Right cardiac atrium (tissue), 5 donors: ENCODE measurements at regions not wholly inside any gene's neighbourhood (a gene's known extent, or its start where the extent isn't known, plus 50 kb on each side); places are given as distances from the start of the nearest gene placed in this dataset.
"Not testable (repeated sequence)": the region's sequence is repeated elsewhere in the genome, so short reads cannot be mapped to it uniquely, and the experiment has no call there.

ENCODE experiments used
- ATAC-seq, 2 donors: fragments of 200-7000 bp; cut with Tn5 transposase; one replicate each; pipeline versions ENCODE4 v1.8.0 to v1.9.1; 2020; ENCODE audit warnings: moderate library complexity in 2 of 2, mild to moderate bottlenecking in 1 of 2
- DNase-seq, 3 donors: peaks; one replicate each; pipeline ENCODE4 v3.0.0-alpha.2; 2020
- H3K27ac ChIP-seq: one replicate; pipeline ENCODE4 v1.5.1; 2013; ENCODE audit warnings: mild to moderate bottlenecking, low read length, control low read depth, moderate library complexity
- H3K27me3 ChIP-seq: one replicate; pipeline ENCODE4 v1.6.1; 2013; ENCODE audit not compliant: control insufficient read depth, insufficient read depth
- H3K4me1 ChIP-seq: one replicate; pipeline ENCODE4 v1.6.1; 2013; ENCODE audit warnings: low read length; ENCODE audit not compliant: control insufficient read depth, insufficient read depth
- H3K4me3 ChIP-seq: one replicate; pipeline ENCODE4 v1.5.1; 2013; ENCODE audit warnings: low read length, control low read depth
- H3K9me3 ChIP-seq: one replicate; pipeline ENCODE4 v1.6.1; 2013; ENCODE audit warnings: low read length; ENCODE audit not compliant: control insufficient read depth
- WGBS: extraction: QIAGEN DNeasy Blood & Tissue Kit; methylation state at CpG from one replicate; pipeline ENCODE4 v1.1.7; 2013; 5-methylcytosine and 5-hydroxymethylcytosine counted together
- intact Hi-C, 4 donors: fragments of 100-400 bp; cut with DNase I; formaldehyde crosslinking; loops; one replicate each; pipeline versions ENCODE4 v1.11.0 to v1.14.0; 2022 to 2023
- donor health status: healthy with polysubstance abuse.
- donor health status: DM: no; HTN: yes; CAD: no.
- donor health status: DM: no; HTN: no; CAD: no.
- donor health status: DM: no; HTN: yes; CAD: no; lungs with severe emphysema.
- donor health status: DM: yes; HTN: yes; CAD: no.

- ATAC-seq (no peak), DNase-seq (no peak)
- Histone ChIP-seq H3K4me1 (peaks cover 2% of the 10 kb centered on the region), H3K27ac (no peak overlapping the region), H3K27me3 (no peaks in the 10 kb centered on the region), H3K9me3 (no peaks in the 10 kb centered on the region), H3K4me3 (no peak overlapping the region)
- WGBS = 97% methylated on average over 4 of the region's 4 CpGs
- intact Hi-C loops = no loop called here
Observed at GRCh38 chr11:110347660-110348059, 51.2 kb upstream of the RDX start.

GRCh38 chr11:110349138-110349996 is 53.0 kb upstream of the RDX start:
- Histone ChIP-seq H3K4me3 (no peak overlapping the region), H3K9me3 (no peaks in the 10 kb centered on the region), H3K27ac (no peak overlapping the region), H3K4me1 (peaks cover 2% of the 10 kb centered on the region), H3K27me3 (no peaks in the 10 kb centered on the region)
- DNase-seq (no peak), ATAC-seq (no peak)
- intact Hi-C loops = no loop called here
- WGBS = 65% methylated on average over 7 of the region's 7 CpGs

- intact Hi-C loops, H3K27me3 ChIP-seq, H3K4me1 ChIP-seq, H3K4me3 ChIP-seq, H3K9me3 ChIP-seq, H3K27ac ChIP-seq, DNase-seq, ATAC-seq: not testable (repeated sequence)
- 93% methylated on average over 5 of the region's 5 CpGs for WGBS
Observed at GRCh38 chr11:110349997-110350383, 53.6 kb upstream of the RDX start.

- Histone ChIP-seq H3K27ac (no peak overlapping the region), H3K9me3 (no peaks in the 10 kb centered on the region), H3K4me3 (no peak overlapping the region), H3K27me3 (no peaks in the 10 kb centered on the region), H3K4me1 (no peaks in the 10 kb centered on the region)
- peak in 1 of 3 donors; percentile 34 for DNase-seq
- ATAC-seq = peak in 1 of 2 donors; percentile 60
- 46% methylated on average over 7 of the region's 7 CpGs for WGBS
- intact Hi-C loops = no loop called here
Observed at GRCh38 chr11:110355011-110355744, 58.8 kb upstream of the RDX start.

GRCh38 chr11:110356762-110357671 is 60.6 kb upstream of the RDX start:
- Histone ChIP-seq H3K27ac (no peak overlapping the region), H3K9me3 (no peaks in the 10 kb centered on the region), H3K4me1 (peaks cover under 1% of the 10 kb centered on the region), H3K4me3 (no peak overlapping the region), H3K27me3 (no peaks in the 10 kb centered on the region)
- ATAC-seq (peak; percentile 39 to 43), DNase-seq (no peak)
- intact Hi-C loops = no loop called here
- 64% methylated on average over 5 of the region's 5 CpGs for WGBS

GRCh38 chr11:110358336-110358735 is 61.9 kb upstream of the RDX start:
- Histone ChIP-seq H3K27me3 (no peaks in the 10 kb centered on the region), H3K4me1 (peaks cover 2% of the 10 kb centered on the region), H3K9me3 (no peaks in the 10 kb centered on the region), H3K27ac (no peak overlapping the region), H3K4me3 (no peak overlapping the region)
- ATAC-seq (no peak), DNase-seq (no peak)
- 98% methylated on average over 3 of the region's 3 CpGs for WGBS
- intact Hi-C loops = no loop called here

GRCh38 chr11:110360781-110361408 is 64.5 kb upstream of the RDX start:
- not testable (repeated sequence) for DNase-seq, H3K4me1 ChIP-seq, ATAC-seq, H3K9me3 ChIP-seq, H3K27me3 ChIP-seq, H3K27ac ChIP-seq, H3K4me3 ChIP-seq
- WGBS = 84% methylated on average over 3 of the region's 3 CpGs
- intact Hi-C loops = loop anchor here in 2 of 4 donors (10.0 kb wide), 1 partner anchor 66 kb away; the partner anchor contains the start of gene RDX (in 2 of the 2)

- Histone ChIP-seq H3K27me3 (no peaks in the 10 kb centered on the region), H3K4me1 (peaks cover 2% of the 10 kb centered on the region), H3K9me3 (no peaks in the 10 kb centered on the region), H3K4me3 (no peak overlapping the region), H3K27ac (peak overlapping the region; percentile 52)
- ATAC-seq = peak; percentile 70 to 84
- WGBS = 36% methylated on average over 6 of the region's 6 CpGs
- intact Hi-C loops = loop anchor here in 2 of 4 donors (10.0 kb wide), 1 partner anchor 68 kb away; the partner anchor contains the start of gene RDX (in 2 of the 2)
- peak in 1 of 3 donors; percentile 34 for DNase-seq
Observed at GRCh38 chr11:110362971-110363509, 66.6 kb upstream of the RDX start.

- ATAC-seq = peak; percentile 75 to 76
- no peak overlapping the region for H3K27ac ChIP-seq
- intact Hi-C loops = loop anchor here in 3 of 4 donors (5.0 to 10.0 kb wide), 2 partner anchors 71 to 164 kb away; partner anchors contain the start of gene RDX (in 2 of the 3)
Observed at GRCh38 chr11:110366291-110366690, 63.5 kb upstream of the FDX1 start.

GRCh38 chr11:110367571-110367970 is 62.2 kb upstream of the FDX1 start:
- no peak overlapping the region for H3K4me3 ChIP-seq
- H3K4me1 ChIP-seq = no peaks in the 10 kb centered on the region
- intact Hi-C loops = loop anchor here in 3 of 4 donors (5.0 to 10.0 kb wide), 2 partner anchors 73 to 165 kb away; partner anchors contain the start of gene RDX (in 2 of the 3)
- H3K27me3 ChIP-seq = no peaks in the 10 kb centered on the region
- ATAC-seq (no peak), DNase-seq (no peak)
- H3K9me3 ChIP-seq = no peaks in the 10 kb centered on the region
- WGBS = 64% methylated on average over 2 of the region's 2 CpGs
- H3K27ac ChIP-seq = no peak overlapping the region

More at GRCh38 chr11:110366291-110366690, 63.5 kb upstream of the FDX1 start:
- H3K4me1 ChIP-seq = peaks cover 2% of the 10 kb centered on the region
- WGBS = 39% methylated on average over 6 of the region's 6 CpGs
- no peaks in the 10 kb centered on the region for H3K27me3 ChIP-seq
- peak; percentile 54 to 79 (median 76) for DNase-seq
- no peaks in the 10 kb centered on the region for H3K9me3 ChIP-seq
- H3K4me3 ChIP-seq = no peak overlapping the region
